H1 (cell line): ENCODE measurements at regions not wholly inside any gene's neighbourhood (a gene's known extent, or its start where the extent isn't known, plus 50 kb on each side); places are given as distances from the start of the nearest gene placed in this dataset.

Experiments
- CTCF ChIA-PET: fragments of 300-600 bp; sonication (Branson Sonifier 250); formaldehyde crosslinking; loops from one replicate; lab custom pipeline; 2021; ENCODE audit not compliant: partially characterized antibody; lab: Charles Lee
- POLR2A ChIA-PET: fragments of 300-600 bp; sonication (Branson Sonifier 250); formaldehyde crosslinking; loops from one replicate; lab custom pipeline; 2021; ENCODE audit warnings: inconsistent platforms; ENCODE audit not compliant: partially characterized antibody; lab: Charles Lee
- DNase-seq, 2 experiments: peaks; one replicate each; pipeline versions ENCODE4 v3.0.0 to v3.0.0-alpha.2; 2010 to 2022; ENCODE audit warnings: low spot score in 2 of 2, low read depth in 1 of 2, mixed read lengths in 1 of 2
- FAIRE-seq: peaks from 2 replicates; lab custom pipeline; 2011; peaks lifted over from hg19 to GRCh38; lab: Jason Lieb, UNC
- H2AFZ ChIP-seq: 2 replicates; pipeline ENCODE4 v1.8.1; 2012; ENCODE audit warnings: low read length, inconsistent platforms
- H2AK5ac ChIP-seq: 2 replicates; pipeline ENCODE4 v1.6.1; 2013; ENCODE audit warnings: low read depth, low read length
- H2BK120ac ChIP-seq: replicated peaks from 2 replicates; pipeline ENCODE3; 2013; ENCODE audit warnings: low read depth, low read length, inconsistent platforms
- H2BK12ac ChIP-seq: 2 replicates; pipeline ENCODE4 v1.6.1; 2013; ENCODE audit warnings: low read depth, low read length
- H2BK15ac ChIP-seq: 2 replicates; pipeline ENCODE4 v1.6.1; 2013; ENCODE audit warnings: low read length
- H2BK20ac ChIP-seq: 2 replicates; pipeline ENCODE4 v1.6.1; 2013; ENCODE audit warnings: low read length
- H2BK5ac ChIP-seq: 2 replicates; pipeline ENCODE4 v1.6.1; 2013; ENCODE audit warnings: low read depth, low read length
- H3K14ac ChIP-seq: 2 replicates; pipeline ENCODE4 v1.6.1; 2013; ENCODE audit warnings: inconsistent platforms; ENCODE audit not compliant: insufficient read length
- H3K18ac ChIP-seq: 2 replicates; pipeline ENCODE4 v1.6.1; 2013; ENCODE audit warnings: low read length; ENCODE audit errors: extremely low read depth
- H3K23ac ChIP-seq: 2 replicates; pipeline ENCODE4 v1.6.1; 2013; ENCODE audit warnings: inconsistent platforms; ENCODE audit not compliant: insufficient read length
- H3K23me2 ChIP-seq: 2 replicates; pipeline ENCODE4 v1.6.1; 2013; ENCODE audit warnings: low read depth, low read length
- H3K27ac ChIP-seq: 2 replicates; pipeline ENCODE4 v1.6.1; 2011; ENCODE audit warnings: low read depth, low read length, inconsistent platforms
- H3K27me3 ChIP-seq, 4 experiments: replicated peaks in 1 of 4; 1 replicate in 1 of 4; 2 replicates in 3 of 4; pipeline versions ENCODE4 v1.6.1 to v1.8.1; 2011 to 2013; ENCODE audit warnings: low read length in 3 of 4, mild to moderate bottlenecking in 3 of 4, inconsistent platforms in 2 of 4, mixed read lengths in 2 of 4, moderate library complexity in 1 of 4; ENCODE audit not compliant: control insufficient read depth in 3 of 4, insufficient read depth in 3 of 4; ENCODE audit errors: extremely low read depth in 1 of 4
- H3K36me3 ChIP-seq, 4 experiments: 2 replicates each; pipeline versions ENCODE4 v1.6.1 to v1.8.1; 2011 to 2013; ENCODE audit warnings: mild to moderate bottlenecking in 4 of 4, low read length in 3 of 4, moderate library complexity in 2 of 4, control low read depth in 1 of 4, inconsistent platforms in 1 of 4; ENCODE audit not compliant: insufficient read depth in 4 of 4, control insufficient read depth in 2 of 4
- H3K4ac ChIP-seq: replicated peaks from 2 replicates; pipeline ENCODE3; 2013; ENCODE audit warnings: low read length, low read depth, mixed read lengths, inconsistent platforms; ENCODE audit not compliant: insufficient read length
- H3K4me1 ChIP-seq, 4 experiments: replicated peaks in 1 of 4; 1 replicate in 1 of 4; 2 replicates in 3 of 4; pipeline versions ENCODE4 v1.6.1 to v1.8.1; 2011 to 2013; ENCODE audit warnings: low read length in 3 of 4, inconsistent platforms in 2 of 4, mixed read lengths in 1 of 4; ENCODE audit not compliant: insufficient read depth in 4 of 4, control insufficient read depth in 3 of 4
- H3K4me2 ChIP-seq, 2 experiments: 2 replicates each; pipeline versions ENCODE4 v1.6.1 to v1.8.1; 2011 to 2013; ENCODE audit warnings: low read depth in 2 of 2, low read length in 2 of 2, control low read depth in 1 of 2, inconsistent platforms in 1 of 2, mild to moderate bottlenecking in 1 of 2; ENCODE audit not compliant: insufficient read depth in 1 of 2
- H3K4me3 ChIP-seq, 4 experiments: fragments of 200-600, 300-600 bp in 1 of 4; sonication (generic), shearing (Covaris generic), sonication (Bioruptor Twin) in 1 of 4; 2 replicates each; pipeline versions ENCODE4 v1.5.1 to v1.8.1; 2011 to 2016; ENCODE audit warnings: low read length in 4 of 4, low read depth in 3 of 4, control low read depth in 2 of 4, inconsistent platforms in 2 of 4, mild to moderate bottlenecking in 2 of 4, mixed read lengths in 1 of 4, moderate library complexity in 1 of 4; ENCODE audit not compliant: insufficient read depth in 2 of 4; ENCODE audit errors: extremely low read depth in 1 of 4
- H3K56ac ChIP-seq: replicated peaks from 2 replicates; pipeline ENCODE3; 2013; ENCODE audit warnings: low read depth, mild to moderate bottlenecking, mixed read lengths, low read length, inconsistent platforms; ENCODE audit not compliant: insufficient read length
- H3K79me1 ChIP-seq: 2 replicates; pipeline ENCODE4 v1.6.1; 2013; ENCODE audit warnings: low read depth, low read length, control low read depth
- H3K79me2 ChIP-seq, 2 experiments: 2 replicates each; pipeline versions ENCODE4 v1.6.1 to v1.8.1; 2012 to 2013; ENCODE audit warnings: low read length in 2 of 2, mild to moderate bottlenecking in 2 of 2, inconsistent platforms in 1 of 2; ENCODE audit not compliant: insufficient read depth in 2 of 2, control insufficient read depth in 1 of 2
- H3K9ac ChIP-seq, 4 experiments: replicated peaks in 1 of 4; 1 replicate in 1 of 4; 2 replicates in 3 of 4; pipeline versions ENCODE4 v1.6.1 to v1.8.1; 2011 to 2013; ENCODE audit warnings: low read depth in 3 of 4, low read length in 3 of 4, control low read depth in 2 of 4, mild to moderate bottlenecking in 2 of 4, moderate library complexity in 2 of 4, inconsistent platforms in 1 of 4; ENCODE audit errors: extremely low read depth in 1 of 4
- H3K9me3 ChIP-seq, 2 experiments: 2 replicates each; pipeline versions ENCODE4 v1.6.1 to v1.8.1; 2012 to 2013; ENCODE audit warnings: mild to moderate bottlenecking in 2 of 2, moderate library complexity in 2 of 2, control low read depth in 1 of 2, inconsistent platforms in 1 of 2, low read depth in 1 of 2, low read length in 1 of 2, mixed read lengths in 1 of 2; ENCODE audit not compliant: insufficient read depth in 2 of 2
- H4K20me1 ChIP-seq, 2 experiments: replicated peaks in 1 of 2; 2 replicates each; pipeline versions ENCODE3 to v1.8.1; 2011 to 2013; ENCODE audit warnings: inconsistent platforms in 2 of 2, low read length in 2 of 2, mild to moderate bottlenecking in 1 of 2; ENCODE audit not compliant: insufficient read depth in 2 of 2, control insufficient read depth in 1 of 2
- H4K5ac ChIP-seq: 2 replicates; pipeline ENCODE4 v1.6.1; 2013; ENCODE audit warnings: low read length, low read depth, mixed read lengths, inconsistent platforms; ENCODE audit not compliant: insufficient read length
- H4K8ac ChIP-seq: 2 replicates; pipeline ENCODE4 v1.8.0; 2013; ENCODE audit warnings: mild to moderate bottlenecking, moderate library complexity, low read length, inconsistent platforms; ENCODE audit not compliant: insufficient read depth; ENCODE audit errors: extremely low read depth
- H4K91ac ChIP-seq: replicated peaks from 2 replicates; pipeline ENCODE3; 2013; ENCODE audit warnings: low read length, mixed read lengths, inconsistent platforms; ENCODE audit not compliant: insufficient read length
- BRCA1 ChIP-seq: IDR thresholded peaks from 2 replicates; pipeline ENCODE4 v1.6.1; 2012; ENCODE audit warnings: low read depth, low read length, improper control_type of control experiment
- EGR1 ChIP-seq: IDR thresholded peaks from 2 replicates; pipeline ENCODE4 v1.6.1; 2011; ENCODE audit warnings: low read depth, low read length, borderline replicate concordance
- PHF8 ChIP-seq: fragments of 200-600 bp; sonication (generic); conservative IDR thresholded peaks from 2 replicates; pipeline ENCODE4 v1.7.1; 2012; ENCODE audit warnings: low read depth, mild to moderate bottlenecking, inconsistent platforms, low read length, moderate library complexity
- POU5F1 ChIP-seq: IDR thresholded peaks from 2 replicates; pipeline ENCODE4 v1.6.1; 2011; ENCODE audit warnings: low read depth, mild to moderate bottlenecking, low read length, moderate library complexity
- RFX5 ChIP-seq: IDR thresholded peaks from 2 replicates; pipeline ENCODE4 v1.6.1; 2011; ENCODE audit warnings: low read depth, low read length, improper control_type of control experiment, borderline replicate concordance
- YY1 ChIP-seq: IDR thresholded peaks from 2 replicates; pipeline ENCODE4 v1.6.1; 2011; ENCODE audit warnings: low read depth, mild to moderate bottlenecking, low read length
- ZNF274 ChIP-seq: IDR thresholded peaks from 2 replicates; pipeline ENCODE4 v1.7.0; 2012; ENCODE audit warnings: low read length, borderline replicate concordance; ENCODE audit errors: extremely low read depth
- WGBS, 2 experiments: shearing (Covaris generic) in 1 of 2; methylation state at CpG; one replicate each; pipeline versions ENCODE4 v1.1.6 to v1.1.7; 2013 to 2015; ENCODE audit warnings: low lambda C conversion rate in 2 of 2, mixed read lengths in 2 of 2, inconsistent platforms in 1 of 2, low coverage in 1 of 2, missing lambda C conversion rate in 1 of 2; ENCODE audit not compliant: insufficient replicate concordance in 2 of 2, insufficient coverage in 1 of 2, insufficient read length in 1 of 2; ENCODE audit errors: extremely low coverage in 1 of 2, missing lambda C conversion rate in 1 of 2; 5-methylcytosine and 5-hydroxymethylcytosine counted together
- TF ChIP-seq, protein P1 (sequence below): IDR thresholded peaks from 2 replicates; pipeline ENCODE4 v1.6.1; 2011; ENCODE audit warnings: low read depth, mild to moderate bottlenecking, low read length; ENCODE audit not compliant: insufficient read depth

DNA sequence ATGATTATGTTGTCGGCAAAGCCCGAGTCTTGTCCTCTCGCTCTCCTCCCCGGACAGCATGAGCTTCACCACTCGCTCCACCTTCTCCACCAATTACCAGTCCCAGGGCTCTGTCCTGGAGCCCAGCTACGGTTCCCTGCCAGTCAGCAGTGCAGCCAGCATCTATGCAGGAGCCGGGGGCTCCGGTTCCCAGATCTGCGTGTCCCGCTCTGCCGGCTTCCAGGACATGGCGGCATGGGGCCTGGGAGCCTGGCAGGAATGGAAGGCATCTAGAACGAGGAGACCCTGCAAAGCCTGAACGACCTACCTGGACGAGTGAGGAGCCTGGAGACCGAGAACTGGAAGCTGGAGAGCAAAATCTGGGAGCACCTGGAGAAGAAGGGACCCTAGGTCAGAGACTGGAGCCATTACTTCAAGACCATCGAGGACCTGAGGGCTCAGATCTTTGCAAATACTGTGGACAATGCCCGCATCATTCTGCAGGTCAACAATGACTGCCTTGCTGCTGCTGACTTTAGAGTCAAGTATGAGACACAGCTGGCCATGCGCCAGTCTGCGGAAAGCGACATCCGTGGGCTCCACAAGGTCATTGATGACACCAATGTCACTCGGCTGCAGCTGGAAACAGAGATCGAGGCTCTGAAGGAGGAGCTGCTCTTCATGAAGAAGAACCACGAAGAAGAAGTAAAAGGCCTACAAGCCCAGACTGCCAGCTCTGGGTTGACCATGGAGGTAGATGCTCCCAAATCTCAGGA lies 101.3 kb upstream of the MAN2A1 start:
- no peak overlapping the region for H3K23ac ChIP-seq
- no peak overlapping the region for H3K18ac ChIP-seq
- H2BK15ac ChIP-seq, result no peak overlapping the region
- H3K9ac ChIP-seq, result no peak overlapping the region
- ChIA-PET CTCF (no interaction called here), POLR2A (no interaction called here)
- H3K79me1 ChIP-seq, result no peaks in the 10 kb centered on the region
- no peak overlapping the region for H4K5ac ChIP-seq
- WGBS, 2 experiments, result 96% methylated on average over 25 of the region's 25 CpGs; no CpG with 5 or more reads in 1 of the 2 experiments
- no peaks in the 10 kb centered on the region for H3K4me1 ChIP-seq
- H4K20me1 ChIP-seq, result no peaks in the 10 kb centered on the region
- H3K4ac ChIP-seq, result no peak overlapping the region
- H3K14ac ChIP-seq, result no peak overlapping the region
- FAIRE-seq, result no peak
- H3K23me2 ChIP-seq, result no peaks in the 10 kb centered on the region
- no peak overlapping the region for H2BK20ac ChIP-seq
- H3K79me2 ChIP-seq, result no peaks in the 10 kb centered on the region
- H3K4me3 ChIP-seq, result no peak overlapping the region
- no peak overlapping the region for H4K8ac ChIP-seq
- H3K27ac ChIP-seq, result no peak overlapping the region
- H3K56ac ChIP-seq, result no peak overlapping the region
- H2BK12ac ChIP-seq, result no peak overlapping the region
- no peak for TF ChIP-seq RFX5
- TF ChIP-seq POU5F1, result no peak
- no peak for TF ChIP-seq ZNF274
- TF ChIP-seq PHF8, result no peak
- TF ChIP-seq YY1, result no peak
- TF ChIP-seq BRCA1, result no peak
- TF ChIP-seq, protein P1, sequence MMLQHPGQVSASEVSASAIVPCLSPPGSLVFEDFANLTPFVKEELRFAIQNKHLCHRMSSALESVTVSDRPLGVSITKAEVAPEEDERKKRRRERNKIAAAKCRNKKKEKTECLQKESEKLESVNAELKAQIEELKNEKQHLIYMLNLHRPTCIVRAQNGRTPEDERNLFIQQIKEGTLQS, result no peak
- TF ChIP-seq EGR1, result no peak
- TF ChIP-seq, all 59 proteins: peak for 0
- Histone ChIP-seq H3K27me3 (peaks cover 0 to 1% (median 0%) of the 10 kb centered on the region in 4 experiments; a peak in 1 of 7 replicates), H2BK5ac (no peak overlapping the region), H2AK5ac (no peak overlapping the region), H4K91ac (no peak overlapping the region), H3K4me2 (no peak overlapping the region), H2AFZ (no peak overlapping the region), H3K36me3 (no peaks in the 10 kb centered on the region), H2BK120ac (no peak overlapping the region), H3K9me3 (no peaks in the 10 kb centered on the region)
- no peak for DNase-seq
